H1 (cell line): ENCODE measurements at regions not wholly inside any gene's neighbourhood (a gene's known extent, or its start where the extent isn't known, plus 50 kb on each side); places are given as distances from the start of the nearest gene placed in this dataset.

Source experiments
- CBX8 ChIP-seq: fragments of 300-800, 300-1000 bp; sonication (generic); IDR thresholded peaks from 2 replicates; pipeline ENCODE4 v1.7.1; 2016; ENCODE audit warnings: low read depth, low read length, borderline replicate concordance
- CHD7 ChIP-seq: fragments of 300-600 bp; sonication (generic); IDR thresholded peaks from 2 replicates; pipeline ENCODE4 v1.7.1; 2012; ENCODE audit warnings: low read length, moderate library complexity, mild to moderate bottlenecking, inconsistent platforms; ENCODE audit not compliant: insufficient replicate concordance
- FOSL1 ChIP-seq: IDR thresholded peaks from 2 replicates; pipeline ENCODE4 v1.6.1; 2011; ENCODE audit warnings: mild to moderate bottlenecking, low read depth, low read length, moderate library complexity; ENCODE audit not compliant: insufficient read depth
- POLR2A ChIP-seq, 2 experiments: IDR thresholded peaks; 1 replicate in 1 of 2; 2 replicates in 1 of 2; pipeline ENCODE4 v1.6.1; 2011; ENCODE audit warnings: low read depth in 2 of 2, low read length in 2 of 2, mild to moderate bottlenecking in 2 of 2; ENCODE audit errors: control extremely low read depth in 1 of 2
- RAD21 ChIP-seq, 2 experiments: IDR thresholded peaks in 1 of 2; conservative IDR thresholded peaks in 1 of 2; 2 replicates each; pipeline ENCODE4 v1.6.1; 2011; ENCODE audit warnings: low read depth in 2 of 2, low read length in 2 of 2, improper control_type of control experiment in 1 of 2, inconsistent platforms in 1 of 2, mild to moderate bottlenecking in 1 of 2, moderate library complexity in 1 of 2
- RXRA ChIP-seq: IDR thresholded peaks from 2 replicates; pipeline ENCODE4 v1.6.1; 2011; ENCODE audit warnings: low read depth, mild to moderate bottlenecking, low read length, moderate library complexity; ENCODE audit not compliant: insufficient read depth
- SP2 ChIP-seq: IDR thresholded peaks from 2 replicates; pipeline ENCODE4 v1.6.1; 2012; ENCODE audit warnings: mild to moderate bottlenecking, low read length, inconsistent platforms
- SUZ12 ChIP-seq: fragments of 200-600 bp; sonication (generic); IDR thresholded peaks from 2 replicates; pipeline ENCODE4 v1.6.1; 2012; ENCODE audit warnings: mild to moderate bottlenecking, inconsistent platforms, low read length, moderate library complexity, mixed read lengths
- ZNF274 ChIP-seq: IDR thresholded peaks from 2 replicates; pipeline ENCODE4 v1.7.0; 2012; ENCODE audit warnings: low read length, borderline replicate concordance; ENCODE audit errors: extremely low read depth

DNA sequence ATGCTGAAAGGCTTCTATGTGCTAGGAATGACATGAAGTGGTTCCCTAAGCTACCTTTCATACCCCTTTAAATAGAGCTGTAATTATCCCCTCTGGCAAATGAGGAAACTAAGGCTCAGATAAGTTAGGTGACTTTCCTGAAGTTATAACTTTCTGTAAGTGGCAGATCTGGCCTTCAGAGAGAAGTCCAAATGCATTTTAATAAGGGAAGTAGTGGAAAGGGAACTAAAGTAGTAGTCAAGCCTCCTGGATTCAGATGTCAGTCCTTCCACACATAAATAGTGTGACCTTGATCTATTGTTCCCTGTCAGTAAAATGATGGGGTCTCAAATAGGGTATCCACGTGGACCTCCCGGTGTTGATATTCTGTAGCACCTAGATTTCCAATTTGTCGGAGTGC, 277.7 kb downstream of the EDEM1 start (continued):
- no peak for TF ChIP-seq CHD7
- TF ChIP-seq FOSL1, result no peak
- no peak for TF ChIP-seq SP2
- TF ChIP-seq POLR2A (IDR thresholded peaks at IDR 0.05; ENCODE audit: control extremely low read depth in 1 of 2, low read depth in 2 of 2, low read length in 2 of 2), result no peak
- TF ChIP-seq SUZ12, result no peak
- TF ChIP-seq ZNF274, result no peak
- no peak for TF ChIP-seq CBX8
- no peak for TF ChIP-seq RXRA
- TF ChIP-seq RAD21 (IDR thresholded peaks at IDR 0.05 in 1 of 2, conservative IDR thresholded peaks at IDR 0.05 in 1 of 2; ENCODE audit: low read depth in 2 of 2, low read length in 2 of 2), result no peak
- TF ChIP-seq, all 59 proteins: peak for 0
